Thoracic aorta (tissue), 2 donors: ENCODE measurements at regions not wholly inside any gene's neighbourhood (a gene's known extent, or its start where the extent isn't known, plus 50 kb on each side); places are given as distances from the start of the nearest gene placed in this dataset.

Experiments
- ATAC-seq: fragments of 150-250 bp; one replicate; pipeline ENCODE4 v1.8.0; 2017; ENCODE audit warnings: low read depth; ENCODE audit not compliant: insufficient number of reproducible peaks, low FRiP score
- DNase-seq: peaks from one replicate; pipeline ENCODE4 v3.0.0-alpha.2; 2020; ENCODE audit warnings: low spot score
- H3K27ac ChIP-seq, 2 donors: fragments of 200-600 bp; sonication (generic); 1 replicate in 1 of 2; 2 replicates in 1 of 2; pipeline ENCODE4 v1.5.1; 2016; ENCODE audit warnings: mild to moderate bottlenecking in 2 of 2, moderate library complexity in 2 of 2
- H3K27me3 ChIP-seq: fragments of 200-600 bp; sonication (generic); replicated peaks from 2 replicates; pipeline ENCODE4 v1.6.0; 2016; ENCODE audit warnings: mild to moderate bottlenecking; ENCODE audit not compliant: insufficient read depth
- H3K36me3 ChIP-seq: fragments of 200-600 bp; sonication (generic); one replicate; pipeline ENCODE4 v1.5.1; 2016
- H3K4me1 ChIP-seq, 2 donors: fragments of 200-600 bp; sonication (generic); 1 replicate in 1 of 2; 2 replicates in 1 of 2; pipeline versions ENCODE4 v1.5.1 to v1.6.0; 2016; ENCODE audit warnings: low read depth in 2 of 2, mild to moderate bottlenecking in 1 of 2; ENCODE audit not compliant: control insufficient read depth in 1 of 2
- H3K4me3 ChIP-seq: fragments of 200-600 bp; sonication (generic); 2 replicates; pipeline ENCODE4 v1.5.1; 2016; ENCODE audit warnings: mild to moderate bottlenecking
- H3K9me3 ChIP-seq: fragments of 200-600 bp; sonication (generic); 2 replicates; pipeline ENCODE4 v1.5.1; 2016
- TF ChIP-seq, protein P1 (sequence below): fragments of 200-600 bp; sonication (generic); IDR thresholded peaks from one replicate; pipeline ENCODE4 v1.5.1; 2019; ENCODE audit warnings: antibody characterized with exemption

DNA sequence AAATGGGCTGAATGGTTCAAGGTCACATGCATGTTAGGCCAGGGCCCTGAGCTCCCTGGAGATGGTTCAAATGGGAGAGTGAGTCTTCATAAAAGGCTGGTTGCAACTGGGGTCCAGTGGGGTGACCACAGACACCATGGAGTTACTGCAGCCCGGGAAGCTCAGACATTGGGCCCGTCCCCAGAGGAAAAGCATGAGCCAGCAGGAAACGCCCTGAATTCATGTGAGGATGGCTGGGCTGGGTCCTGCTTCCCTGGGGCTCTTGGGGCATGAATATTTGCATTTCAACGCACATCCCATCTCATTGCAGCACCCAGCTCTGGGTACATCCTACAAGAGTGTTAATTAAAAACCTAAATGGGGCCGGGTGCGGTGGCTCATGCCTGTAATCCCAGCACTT is 549.0 kb downstream of the TCERG1L start:
- no peaks in the 10 kb centered on the region for H3K4me1 ChIP-seq
- DNase-seq (no peak), ATAC-seq (no peak)
- H3K27me3 ChIP-seq, result no peaks in the 10 kb centered on the region
- H3K36me3 ChIP-seq, result no peaks in the 10 kb centered on the region
- no peak overlapping the region for H3K27ac ChIP-seq
- no peak overlapping the region for H3K4me3 ChIP-seq
- no peaks in the 10 kb centered on the region for H3K9me3 ChIP-seq
- TF ChIP-seq, protein P1, sequence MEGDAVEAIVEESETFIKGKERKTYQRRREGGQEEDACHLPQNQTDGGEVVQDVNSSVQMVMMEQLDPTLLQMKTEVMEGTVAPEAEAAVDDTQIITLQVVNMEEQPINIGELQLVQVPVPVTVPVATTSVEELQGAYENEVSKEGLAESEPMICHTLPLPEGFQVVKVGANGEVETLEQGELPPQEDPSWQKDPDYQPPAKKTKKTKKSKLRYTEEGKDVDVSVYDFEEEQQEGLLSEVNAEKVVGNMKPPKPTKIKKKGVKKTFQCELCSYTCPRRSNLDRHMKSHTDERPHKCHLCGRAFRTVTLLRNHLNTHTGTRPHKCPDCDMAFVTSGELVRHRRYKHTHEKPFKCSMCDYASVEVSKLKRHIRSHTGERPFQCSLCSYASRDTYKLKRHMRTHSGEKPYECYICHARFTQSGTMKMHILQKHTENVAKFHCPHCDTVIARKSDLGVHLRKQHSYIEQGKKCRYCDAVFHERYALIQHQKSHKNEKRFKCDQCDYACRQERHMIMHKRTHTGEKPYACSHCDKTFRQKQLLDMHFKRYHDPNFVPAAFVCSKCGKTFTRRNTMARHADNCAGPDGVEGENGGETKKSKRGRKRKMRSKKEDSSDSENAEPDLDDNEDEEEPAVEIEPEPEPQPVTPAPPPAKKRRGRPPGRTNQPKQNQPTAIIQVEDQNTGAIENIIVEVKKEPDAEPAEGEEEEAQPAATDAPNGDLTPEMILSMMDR, result no peak

DNA sequence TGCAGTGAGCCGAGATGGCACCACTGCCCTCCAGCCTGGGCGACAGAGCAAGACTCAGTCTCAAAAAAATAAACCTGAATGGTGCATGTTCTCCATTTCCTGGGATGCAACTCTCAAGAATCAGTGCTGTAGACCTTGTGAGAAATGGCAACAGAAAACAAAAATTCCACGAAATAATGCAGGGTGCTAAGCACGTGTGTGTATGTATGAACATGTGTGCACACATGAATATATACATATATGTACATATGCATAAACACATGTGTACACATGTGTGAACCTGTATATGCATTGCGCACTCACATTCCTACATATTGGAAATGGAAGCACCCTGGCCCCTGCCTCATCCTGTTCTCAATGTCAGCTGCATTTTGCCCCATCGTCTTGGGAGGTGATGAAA is 548.5 kb downstream of the TCERG1L start:
- DNase-seq (no peak), ATAC-seq (no peak)
- Histone ChIP-seq H3K4me3 (no peak overlapping the region), H3K27ac (no peak overlapping the region), H3K4me1 (no peaks in the 10 kb centered on the region), H3K36me3 (no peaks in the 10 kb centered on the region), H3K9me3 (peaks cover 3% of the 10 kb centered on the region), H3K27me3 (no peaks in the 10 kb centered on the region)
- TF ChIP-seq, protein P1, result no peak

DNA sequence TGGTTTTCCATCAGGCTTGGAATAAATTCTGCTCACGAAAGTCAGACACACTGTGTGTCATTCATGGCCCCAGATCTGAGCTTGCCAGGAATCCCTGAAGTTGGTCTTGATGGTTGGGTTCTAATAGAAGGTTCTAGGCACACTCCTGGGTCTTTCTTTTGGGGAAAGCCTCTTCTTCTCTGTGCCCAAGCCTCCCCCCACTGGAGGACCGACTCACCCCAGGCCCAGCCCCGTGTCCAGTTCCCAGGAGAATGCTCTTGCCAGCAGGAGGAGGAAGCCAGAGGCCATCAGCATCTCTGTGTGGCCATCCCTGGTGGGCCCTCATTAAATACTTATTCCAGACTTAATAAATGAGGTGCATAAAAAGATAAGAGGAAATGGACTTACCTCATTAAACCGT is 548.0 kb downstream of the TCERG1L start:
- Histone ChIP-seq H3K27me3 (no peaks in the 10 kb centered on the region), H3K4me1 (no peaks in the 10 kb centered on the region), H3K4me3 (no peak overlapping the region), H3K36me3 (no peaks in the 10 kb centered on the region), H3K27ac (no peak overlapping the region), H3K9me3 (peaks cover 3% of the 10 kb centered on the region)
- DNase-seq (no peak), ATAC-seq (no peak)
- TF ChIP-seq, protein P1, result no peak

DNA sequence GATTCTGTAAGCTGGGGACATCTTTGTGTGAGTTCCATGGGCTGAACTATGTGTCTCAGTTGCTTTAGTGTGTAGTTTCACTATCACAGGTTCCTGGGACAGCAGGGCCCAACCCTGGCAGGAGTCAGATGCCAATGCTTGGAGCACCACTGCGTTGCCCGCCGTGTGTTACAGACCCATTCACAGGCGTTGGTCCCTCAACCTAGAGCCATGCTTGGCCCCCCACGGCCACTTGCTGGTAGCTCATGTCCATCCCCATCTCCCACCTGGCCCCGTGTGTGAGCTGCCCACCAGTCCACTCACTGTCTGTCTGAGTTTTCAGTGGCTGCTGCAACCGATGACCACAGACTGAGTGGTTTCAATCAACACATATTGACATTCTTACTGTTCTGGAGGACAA is 546.9 kb downstream of the TCERG1L start:
- no peak for ATAC-seq
- peaks cover 3% of the 10 kb centered on the region for H3K9me3 ChIP-seq

DNA sequence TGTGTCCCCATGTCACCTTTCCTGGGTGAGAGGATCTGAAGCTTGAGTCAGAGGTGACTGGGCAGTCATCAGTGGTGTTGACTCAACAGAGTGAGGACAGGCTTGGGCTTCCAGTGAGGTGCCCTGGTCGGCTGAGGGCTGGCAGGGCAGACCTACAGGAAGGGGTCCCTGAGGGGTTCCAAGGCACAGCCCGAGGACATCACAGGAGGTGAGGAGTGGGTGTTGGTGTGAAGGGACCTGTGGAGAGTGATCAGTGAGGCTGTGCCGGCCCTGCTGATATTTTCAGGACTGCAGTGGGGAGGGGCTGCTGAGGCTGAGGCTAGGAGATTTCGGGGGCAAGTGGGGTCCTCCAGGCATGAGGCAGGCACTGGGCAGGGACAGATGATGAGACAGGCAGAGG is 545.5 kb downstream of the TCERG1L start:
- Histone ChIP-seq H3K4me3 (no peak overlapping the region), H3K36me3 (no peaks in the 10 kb centered on the region), H3K27ac (no peak overlapping the region), H3K27me3 (no peaks in the 10 kb centered on the region), H3K4me1 (no peaks in the 10 kb centered on the region), H3K9me3 (peaks cover 3% of the 10 kb centered on the region)
- ATAC-seq (no peak), DNase-seq (no peak)
- TF ChIP-seq, protein P1, result no peak

More for the DNA sequence above, 546.9 kb downstream of the TCERG1L start:
- TF ChIP-seq, protein P1, result no peak
- no peaks in the 10 kb centered on the region for H3K27me3 ChIP-seq
- no peak overlapping the region for H3K4me3 ChIP-seq
- H3K4me1 ChIP-seq, result no peaks in the 10 kb centered on the region
- H3K27ac ChIP-seq, result no peak overlapping the region
- no peaks in the 10 kb centered on the region for H3K36me3 ChIP-seq
- DNase-seq, result no peak
